Mammary epithelial cell (primary cell): ENCODE measurements at regions not wholly inside any gene's neighbourhood (a gene's known extent, or its start where the extent isn't known, plus 50 kb on each side); places are given as distances from the start of the nearest gene placed in this dataset.

Experiments
- CTCF ChIP-seq, 2 donors: IDR thresholded peaks in 1 of 2; conservative IDR thresholded peaks in 1 of 2; 2 replicates each; pipeline ENCODE4 v1.5.1; 2011 to 2012; ENCODE audit warnings: inconsistent platforms in 2 of 2, low read length in 2 of 2, mild to moderate bottlenecking in 2 of 2, control low read depth in 1 of 2, low read depth in 1 of 2; ENCODE audit not compliant: insufficient read depth in 1 of 2; ENCODE audit errors: extremely low read depth in 1 of 2
- EZH2 ChIP-seq: IDR thresholded peaks from 2 replicates; pipeline ENCODE4 v1.6.1; 2012; ENCODE audit warnings: low read length, inconsistent platforms, borderline replicate concordance

GRCh38 chr13:91056746-91057145, 290.7 kb upstream of the MIR17HG start:
- no peak for TF ChIP-seq CTCF (conservative IDR thresholded peaks at IDR 0.05 in 1 of 2, IDR thresholded peaks at IDR 0.05 in 1 of 2; ENCODE audit: extremely low read depth in 1 of 2, insufficient read depth in 1 of 2, low read depth in 1 of 2, low read length in 2 of 2)
- no peak for TF ChIP-seq EZH2
